Endothelial cell of umbilical vein (primary cell): ENCODE measurements at regions not wholly inside any gene's neighbourhood (a gene's known extent, or its start where the extent isn't known, plus 50 kb on each side); places are given as distances from the start of the nearest gene placed in this dataset.

Source experiments
- BruUV-seq: library from RNA; stranded (reverse); fragments of 400-500 nt; replicated peaks from 2 replicates; lab custom pipeline; 2021; lab: Mats Ljungman, UMichigan
- CTCF ChIA-PET: fragments of 300-600, 350-600 bp; sonication (Branson Sonifier 250); formaldehyde crosslinking; loops from one replicate; lab custom pipeline; 2021; ENCODE audit warnings: antibody characterized with exemption, inconsistent platforms; lab: Charles Lee
- POLR2A ChIA-PET: fragments of 300-600, 350-600 bp; sonication (Branson Sonifier 250); formaldehyde crosslinking; loops from one replicate; lab custom pipeline; 2021; ENCODE audit warnings: antibody characterized with exemption, inconsistent platforms; lab: Charles Lee
- DNase-seq: peaks from one replicate; pipeline ENCODE4 v3.0.0-alpha.2; 2011; ENCODE audit warnings: low read depth, low spot score
- FAIRE-seq: peaks from 2 replicates; lab custom pipeline; 2011; peaks lifted over from hg19 to GRCh38; lab: Jason Lieb, UNC
- H2AFZ ChIP-seq: 2 replicates; pipeline ENCODE4 v1.6.0; 2012; ENCODE audit warnings: low read depth, low read length, control low read depth, inconsistent platforms
- H3K27ac ChIP-seq: 2 replicates; pipeline ENCODE4 v1.5.1; 2011; ENCODE audit warnings: low read depth, mild to moderate bottlenecking, control low read depth, low read length, moderate library complexity; ENCODE audit not compliant: insufficient read depth
- H3K27me3 ChIP-seq, 2 experiments: 2 replicates each; pipeline versions ENCODE4 v1.6.0 to v1.6.1; 2011; ENCODE audit warnings: low read length in 2 of 2, mixed read lengths in 1 of 2; ENCODE audit not compliant: control insufficient read depth in 2 of 2, insufficient read depth in 2 of 2
- H3K36me3 ChIP-seq, 2 experiments: 2 replicates in 1 of 2; 3 replicates in 1 of 2; pipeline ENCODE4 v1.5.1; 2011; ENCODE audit warnings: low read length in 2 of 2, mild to moderate bottlenecking in 1 of 2, moderate library complexity in 1 of 2; ENCODE audit not compliant: control insufficient read depth in 2 of 2, insufficient read depth in 2 of 2; ENCODE audit errors: extremely low read depth in 1 of 2
- H3K4me1 ChIP-seq: 3 replicates; pipeline ENCODE4 v1.5.1; 2011; ENCODE audit warnings: mild to moderate bottlenecking, low read length; ENCODE audit not compliant: control insufficient read depth, insufficient read depth; ENCODE audit errors: extremely low read depth
- H3K4me2 ChIP-seq: 2 replicates; pipeline ENCODE4 v1.6.1; 2011; ENCODE audit warnings: low read length, control low read depth, mixed read lengths; ENCODE audit not compliant: insufficient read depth
- H3K4me3 ChIP-seq, 3 experiments: fragments of 200-600 bp in 1 of 3; sonication (generic), shearing (Covaris generic) in 1 of 3; replicated peaks in 1 of 3; 2 replicates each; pipeline ENCODE4 v1.5.1; 2011 to 2016; ENCODE audit warnings: control low read depth in 3 of 3, low read length in 3 of 3, mild to moderate bottlenecking in 2 of 3, inconsistent platforms in 1 of 3, low read depth in 1 of 3, moderate library complexity in 1 of 3; ENCODE audit not compliant: insufficient read depth in 1 of 3
- H3K79me2 ChIP-seq: 2 replicates; pipeline ENCODE4 v1.6.0; 2012; ENCODE audit warnings: low read length, inconsistent platforms; ENCODE audit not compliant: control insufficient read depth, insufficient read depth
- H3K9ac ChIP-seq: replicated peaks from 2 replicates; pipeline ENCODE3; 2011; ENCODE audit warnings: low read length, control low read depth; ENCODE audit not compliant: insufficient read depth; ENCODE audit errors: extremely low read depth
- H3K9me1 ChIP-seq: replicated peaks from 3 replicates; pipeline ENCODE4 v1.6.0; 2011; ENCODE audit warnings: mild to moderate bottlenecking, low read length; ENCODE audit not compliant: control insufficient read depth, insufficient read depth; ENCODE audit errors: extremely low read depth
- H3K9me3 ChIP-seq: replicated peaks from 2 replicates; pipeline ENCODE4 v1.5.1; 2012; ENCODE audit warnings: low read length, inconsistent platforms; ENCODE audit not compliant: control insufficient read depth, insufficient read depth
- H4K20me1 ChIP-seq: replicated peaks from 2 replicates; pipeline ENCODE3; 2011; ENCODE audit warnings: mild to moderate bottlenecking, low read length; ENCODE audit not compliant: control insufficient read depth, insufficient read depth; ENCODE audit errors: extremely low read depth
- CTCF ChIP-seq, 2 donors: IDR thresholded peaks; 1 replicate in 1 of 2; 2 replicates in 1 of 2; pipeline ENCODE4 v1.5.1; 2011; ENCODE audit warnings: low read length in 2 of 2, mild to moderate bottlenecking in 2 of 2, moderate library complexity in 2 of 2, control low read depth in 1 of 2, inconsistent platforms in 1 of 2, low read depth in 1 of 2; ENCODE audit not compliant: insufficient read depth in 1 of 2; ENCODE audit errors: extremely low read depth in 1 of 2
- EZH2 ChIP-seq: IDR thresholded peaks from 2 replicates; pipeline ENCODE4 v1.6.1; 2012; ENCODE audit warnings: borderline replicate concordance, low read depth, mild to moderate bottlenecking, moderate library complexity, low read length, inconsistent platforms; ENCODE audit not compliant: severe bottlenecking
- FOS ChIP-seq: IDR thresholded peaks from 2 replicates; pipeline ENCODE4 v1.6.1; 2011; ENCODE audit warnings: mild to moderate bottlenecking, low read length, moderate library complexity, borderline replicate concordance; ENCODE audit not compliant: insufficient read depth
- GATA2 ChIP-seq: IDR thresholded peaks from 2 replicates; pipeline ENCODE4 v1.7.0; 2011; ENCODE audit warnings: low read depth, mild to moderate bottlenecking, moderate library complexity, mixed read lengths, low read length; ENCODE audit not compliant: insufficient read length, insufficient read depth
- JUN ChIP-seq: IDR thresholded peaks from 2 replicates; pipeline ENCODE4 v1.6.1; 2011; ENCODE audit warnings: borderline replicate concordance, low read depth; ENCODE audit not compliant: insufficient read length, insufficient read depth
- MAX ChIP-seq: IDR thresholded peaks from 2 replicates; pipeline ENCODE4 v1.6.1; 2011; ENCODE audit not compliant: insufficient read depth, insufficient read length
- MYC ChIP-seq: IDR thresholded peaks from one replicate; pipeline ENCODE4 v1.6.1; 2011; ENCODE audit warnings: mild to moderate bottlenecking, low read depth, low read length
- POLR2A ChIP-seq: IDR thresholded peaks from 2 replicates; pipeline ENCODE4 v1.6.1; 2012; ENCODE audit warnings: low read depth, mild to moderate bottlenecking, control low read depth, low read length
- POLR2AphosphoS5 ChIP-seq: IDR thresholded peaks from 2 replicates; pipeline ENCODE4 v1.6.1; 2012; ENCODE audit warnings: low read depth, mild to moderate bottlenecking, control low read depth, low read length, moderate library complexity; ENCODE audit not compliant: insufficient read depth
- dilution Hi-C: fragments of 300-500 bp; cut with MboI; formaldehyde crosslinking; loops from one replicate; pipeline ENCODE4 v1.15.0; 2019; ENCODE audit warnings: low sequenced_read_pairs; ENCODE audit not compliant: extremely low pct_ligation_motif_present
- intact Hi-C: fragments of 100-400 bp; cut with micrococcal nuclease; formaldehyde crosslinking; loops from one replicate; pipeline ENCODE4 v1.10.0; 2022

DNA sequence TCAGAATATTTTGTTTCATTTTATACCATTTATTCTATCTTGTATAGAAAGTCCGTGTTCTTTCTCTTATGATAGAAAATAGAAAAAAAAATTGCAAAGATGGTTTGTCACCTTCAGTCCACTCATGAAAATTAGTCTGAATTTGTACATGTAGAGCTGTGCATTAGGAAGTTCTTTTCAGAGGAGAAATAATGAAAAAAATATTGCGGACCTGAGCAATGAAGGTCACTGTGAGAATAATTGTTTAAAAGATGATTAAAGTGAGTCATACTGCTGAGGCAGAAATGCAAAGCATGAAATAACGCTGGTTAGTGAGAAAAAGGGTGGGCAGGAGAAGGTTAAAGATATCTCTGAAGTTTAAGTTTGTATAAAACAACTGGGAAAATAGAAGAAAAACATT is 431.1 kb downstream of the TMX3 start:
- no peak overlapping the region for H2AFZ ChIP-seq
- H4K20me1 ChIP-seq = no peaks in the 10 kb centered on the region
- no peaks in the 10 kb centered on the region for H3K36me3 ChIP-seq
- no peaks in the 10 kb centered on the region for H3K27me3 ChIP-seq
- no peak overlapping the region for H3K4me2 ChIP-seq
- H3K9ac ChIP-seq = no peak overlapping the region
- H3K4me3 ChIP-seq = no peak overlapping the region
- H3K4me1 ChIP-seq = no peaks in the 10 kb centered on the region
- POLR2A ChIA-PET = no interaction called here
- CTCF ChIA-PET = no interaction called here
- H3K9me3 ChIP-seq = no peaks in the 10 kb centered on the region
- BruUV-seq = no TSS peak
- DNase-seq = no peak
- no peak for TF ChIP-seq POLR2AphosphoS5
- TF ChIP-seq JUN = no peak
- no peak for TF ChIP-seq MAX
- TF ChIP-seq CTCF (IDR thresholded peaks at IDR 0.05; ENCODE audit: extremely low read depth in 1 of 2, insufficient read depth in 1 of 2, low read depth in 1 of 2, low read length in 2 of 2) = no peak
- no peak for TF ChIP-seq POLR2A
- TF ChIP-seq EZH2 = no peak
- no peak for TF ChIP-seq FOS
- TF ChIP-seq MYC = no peak
- TF ChIP-seq GATA2 = no peak
- no peak for FAIRE-seq
- no peaks in the 10 kb centered on the region for H3K79me2 ChIP-seq
- H3K27ac ChIP-seq = no peak overlapping the region
- no peaks in the 10 kb centered on the region for H3K9me1 ChIP-seq
- intact Hi-C loops (no loop called here), dilution Hi-C loops (no loop called here)
